ENCODE measurements at regions not wholly inside any gene's neighbourhood (a gene's known extent, or its start where the extent isn't known, plus 50 kb on each side); places are given as distances from the start of the nearest gene placed in this dataset.

- intact Hi-C loops (cut with micrococcal nuclease): no loop called here
- no peak for DNase-seq (ENCODE audit: unreplicated experiment)
- POLR2A ChIA-PET: no interaction called here
Observed at GRCh38 chr1:45275054-45275453, 51.6 kb upstream of the HPDL start.

More at GRCh38 chr1:45275054-45275453, 51.6 kb upstream of the HPDL start:
- H3K4me1 Mint-ChIP-seq (ENCODE audit: insufficient read depth, unreplicated experiment): peaks cover 5% of the 10 kb centered on the region
- H3K27ac Mint-ChIP-seq (ENCODE audit: low read depth, unreplicated experiment): no peak overlapping the region
- peaks cover 9% of the 10 kb centered on the region for H3K9me3 Mint-ChIP-seq (ENCODE audit: unreplicated experiment)
- H3K36me3 Mint-ChIP-seq (ENCODE audit: insufficient read depth, unreplicated experiment): peaks cover 4% of the 10 kb centered on the region
- BruUV-seq (replicated peaks): no TSS peak
- CTCF ChIA-PET: no interaction called here
- H3K27me3 Mint-ChIP-seq (ENCODE audit: insufficient read depth, unreplicated experiment): no peaks in the 10 kb centered on the region
- no peak for TF ChIP-seq CTCF (IDR thresholded peaks at IDR 0.05; ENCODE audit: unreplicated experiment)
- no peak overlapping the region for H3K4me3 Mint-ChIP-seq (ENCODE audit: unreplicated experiment)
